ENCODE measurements at regions not wholly inside any gene's neighbourhood (a gene's known extent, or its start where the extent isn't known, plus 50 kb on each side); places are given as distances from the start of the nearest gene placed in this dataset.

GRCh38 chr10:81520688-81521087 lies 354.3 kb upstream of the NRG3 start:
- Histone ChIP-seq H4K20me1 (ENCODE audit: low read depth, low read length) (no peaks in the 10 kb centered on the region), H3K4me3 (ENCODE audit: insufficient read depth, low read length, poor library complexity, severe bottlenecking) (no peak overlapping the region), H3K9me3 (ENCODE audit: insufficient read depth, low read length) (no peaks in the 10 kb centered on the region), H3K4me2 (ENCODE audit: low read depth, low read length, poor library complexity, severe bottlenecking) (no peak overlapping the region), H3F3A (ENCODE audit: insufficient read depth) (no peaks in the 10 kb centered on the region), H3K27me3 (ENCODE audit: low read length) (no peaks in the 10 kb centered on the region), H3K9me2 (replicated peaks; ENCODE audit: insufficient read depth, low read length) (no peaks in the 10 kb centered on the region), H3K27ac (ENCODE audit: low read depth, low read length) (no peak overlapping the region), H3K9ac (ENCODE audit: low read length) (no peak overlapping the region), H3K36me3 (ENCODE audit: low read length) (no peaks in the 10 kb centered on the region), H3K79me2 (ENCODE audit: insufficient read depth, low read length) (no peaks in the 10 kb centered on the region), H2AFZ (ENCODE audit: low read depth, low read length, severe bottlenecking) (no peak overlapping the region)
- TF ChIP-seq CTCF (IDR thresholded peaks at IDR 0.05; ENCODE audit: insufficient read depth, low read length, poor library complexity, severe bottlenecking) (no peak), EZH2phosphoT487 (conservative IDR thresholded peaks at IDR 0.05; ENCODE audit: low read length) (no peak)

- no peaks in the 10 kb centered on the region for H3K27me3 ChIP-seq (ENCODE audit: low read length)
- H3F3A ChIP-seq (ENCODE audit: insufficient read depth) = no peaks in the 10 kb centered on the region
- TF ChIP-seq CTCF (IDR thresholded peaks at IDR 0.05; ENCODE audit: insufficient read depth, low read length, poor library complexity, severe bottlenecking) = no peak
- TF ChIP-seq EZH2phosphoT487 (conservative IDR thresholded peaks at IDR 0.05; ENCODE audit: low read length) = no peak
Measured at GRCh38 chr10:81524467-81524866, 350.5 kb upstream of the NRG3 start.

GRCh38 chr10:81532403-81532802 lies 342.6 kb upstream of the NRG3 start:
- no peak overlapping the region for H3K9ac ChIP-seq (ENCODE audit: low read length)
- H2AFZ ChIP-seq (ENCODE audit: low read depth, low read length, severe bottlenecking) = no peak overlapping the region
- no peak overlapping the region for H3K4me2 ChIP-seq (ENCODE audit: low read depth, low read length, poor library complexity, severe bottlenecking)
- no peak overlapping the region for H3K27ac ChIP-seq (ENCODE audit: low read depth, low read length)
- H3K9me2 ChIP-seq (replicated peaks; ENCODE audit: insufficient read depth, low read length) = no peaks in the 10 kb centered on the region; the same call in 1 of the 2 replicates
- H3K9me3 ChIP-seq (ENCODE audit: insufficient read depth, low read length) = no peaks in the 10 kb centered on the region
- H3K27me3 ChIP-seq (ENCODE audit: low read length) = no peaks in the 10 kb centered on the region
- H4K20me1 ChIP-seq (ENCODE audit: low read depth, low read length) = no peaks in the 10 kb centered on the region
- TF ChIP-seq CTCF (IDR thresholded peaks at IDR 0.05; ENCODE audit: insufficient read depth, low read length, poor library complexity, severe bottlenecking) (no peak), EZH2phosphoT487 (conservative IDR thresholded peaks at IDR 0.05; ENCODE audit: low read length) (no peak)
- H3K36me3 ChIP-seq (ENCODE audit: low read length) = no peaks in the 10 kb centered on the region
- H3K4me3 ChIP-seq (ENCODE audit: insufficient read depth, low read length, poor library complexity, severe bottlenecking) = no peak overlapping the region
- no peaks in the 10 kb centered on the region for H3K79me2 ChIP-seq (ENCODE audit: insufficient read depth, low read length)
- no peaks in the 10 kb centered on the region for H3F3A ChIP-seq (ENCODE audit: insufficient read depth)

More at GRCh38 chr10:81524467-81524866, 350.5 kb upstream of the NRG3 start:
- no peak overlapping the region for H2AFZ ChIP-seq (ENCODE audit: low read depth, low read length, severe bottlenecking)
- no peaks in the 10 kb centered on the region for H4K20me1 ChIP-seq (ENCODE audit: low read depth, low read length)
- no peaks in the 10 kb centered on the region for H3K9me3 ChIP-seq (ENCODE audit: insufficient read depth, low read length)
- no peaks in the 10 kb centered on the region for H3K79me2 ChIP-seq (ENCODE audit: insufficient read depth, low read length)
- H3K36me3 ChIP-seq (ENCODE audit: low read length) = no peaks in the 10 kb centered on the region
- H3K4me2 ChIP-seq (ENCODE audit: low read depth, low read length, poor library complexity, severe bottlenecking) = no peak overlapping the region
- H3K9me2 ChIP-seq (replicated peaks; ENCODE audit: insufficient read depth, low read length) = no peaks in the 10 kb centered on the region
- H3K9ac ChIP-seq (ENCODE audit: low read length) = no peak overlapping the region
- H3K27ac ChIP-seq (ENCODE audit: low read depth, low read length) = no peak overlapping the region
- H3K4me3 ChIP-seq (ENCODE audit: insufficient read depth, low read length, poor library complexity, severe bottlenecking) = no peak overlapping the region

Data from SU-DHL-6 (cell line).